ENCODE measurements at regions not wholly inside any gene's neighbourhood (a gene's known extent, or its start where the extent isn't known, plus 50 kb on each side); places are given as distances from the start of the nearest gene placed in this dataset.
"Not testable (repeated sequence)": the region's sequence is repeated elsewhere in the genome, so short reads cannot be mapped to it uniquely, and the experiment has no call there.

DNA sequence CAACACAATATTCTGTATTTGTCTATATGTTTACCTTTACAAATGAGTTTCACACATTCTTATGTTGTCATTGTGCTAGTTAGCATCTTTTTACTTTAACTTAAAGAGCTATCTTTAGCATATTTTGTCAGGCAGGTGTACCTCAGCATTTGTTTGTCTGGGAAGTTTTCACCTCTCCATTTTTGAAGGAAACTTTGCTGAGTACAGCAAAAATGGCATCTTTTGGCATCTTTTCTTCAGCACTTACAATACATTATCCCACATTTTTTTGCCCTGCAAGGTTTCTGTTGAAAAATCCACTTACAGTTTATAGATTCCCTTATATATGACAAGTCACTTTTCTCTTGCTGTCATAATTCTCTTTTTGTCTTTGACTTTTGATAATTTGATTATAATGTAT lies 171.3 kb upstream of the XIRP2 start:
- TF ChIP-seq POLR2A (IDR thresholded peaks at IDR 0.05) = no peak
- TF ChIP-seq, protein P1, sequence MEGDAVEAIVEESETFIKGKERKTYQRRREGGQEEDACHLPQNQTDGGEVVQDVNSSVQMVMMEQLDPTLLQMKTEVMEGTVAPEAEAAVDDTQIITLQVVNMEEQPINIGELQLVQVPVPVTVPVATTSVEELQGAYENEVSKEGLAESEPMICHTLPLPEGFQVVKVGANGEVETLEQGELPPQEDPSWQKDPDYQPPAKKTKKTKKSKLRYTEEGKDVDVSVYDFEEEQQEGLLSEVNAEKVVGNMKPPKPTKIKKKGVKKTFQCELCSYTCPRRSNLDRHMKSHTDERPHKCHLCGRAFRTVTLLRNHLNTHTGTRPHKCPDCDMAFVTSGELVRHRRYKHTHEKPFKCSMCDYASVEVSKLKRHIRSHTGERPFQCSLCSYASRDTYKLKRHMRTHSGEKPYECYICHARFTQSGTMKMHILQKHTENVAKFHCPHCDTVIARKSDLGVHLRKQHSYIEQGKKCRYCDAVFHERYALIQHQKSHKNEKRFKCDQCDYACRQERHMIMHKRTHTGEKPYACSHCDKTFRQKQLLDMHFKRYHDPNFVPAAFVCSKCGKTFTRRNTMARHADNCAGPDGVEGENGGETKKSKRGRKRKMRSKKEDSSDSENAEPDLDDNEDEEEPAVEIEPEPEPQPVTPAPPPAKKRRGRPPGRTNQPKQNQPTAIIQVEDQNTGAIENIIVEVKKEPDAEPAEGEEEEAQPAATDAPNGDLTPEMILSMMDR (IDR thresholded peaks at IDR 0.05) = no peak
- ATAC-seq (no peak), DNase-seq (no peak)
- Histone ChIP-seq H3K4me1 (no peaks in the 10 kb centered on the region), H3K27ac (no peak overlapping the region), H3K9me3 (peaks cover 0 to 12% (median 0%) of the 10 kb centered on the region in 12 donors), H3K36me3 (no peaks in the 10 kb centered on the region), H3K4me3 (no peak overlapping the region), H3K27me3 (no peaks in the 10 kb centered on the region)
- intact Hi-C loops (cut with DNase I) = no loop called here

GRCh38 chr2:166700079-166700478 lies 188.2 kb upstream of the XIRP2 start:
- ATAC-seq (no peak), DNase-seq (no peak)
- no peaks in the 10 kb centered on the region for H3K27me3 ChIP-seq
- TF ChIP-seq, protein P1 (IDR thresholded peaks at IDR 0.05) = peak in 9 of 12 donors; percentile 9 to 47 (median 23)
- no peak for TF ChIP-seq POLR2A (IDR thresholded peaks at IDR 0.05)
- no peaks in the 10 kb centered on the region for H3K9me3 ChIP-seq
- no peaks in the 10 kb centered on the region for H3K4me1 ChIP-seq
- H3K36me3 ChIP-seq = no peaks in the 10 kb centered on the region
- intact Hi-C loops (cut with DNase I) = no loop called here
- no peak overlapping the region for H3K4me3 ChIP-seq
- 72 to 87% (median 79%) methylated on average over 2 of the region's 2 CpGs for WGBS, 4 donors
- no peak overlapping the region for H3K27ac ChIP-seq

DNA sequence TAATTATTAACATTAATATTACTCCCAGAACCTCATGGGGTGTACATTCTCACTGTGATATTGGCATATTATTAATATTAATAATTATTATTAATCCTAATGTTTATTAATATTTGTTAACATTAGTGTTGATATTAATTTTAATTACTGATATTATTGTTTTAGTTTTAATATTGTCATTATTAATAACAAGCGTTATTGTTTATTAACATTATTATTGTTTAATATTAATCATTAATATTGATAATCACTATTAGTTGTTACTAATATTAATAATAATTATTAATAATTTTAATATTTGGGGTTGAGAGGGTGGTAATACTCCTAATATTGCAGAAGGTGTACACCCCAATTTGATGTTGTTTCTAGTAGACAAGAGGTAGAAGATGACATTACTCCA lies 193.1 kb upstream of the XIRP2 start:
- H3K4me1 ChIP-seq = no peaks in the 10 kb centered on the region
- no peaks in the 10 kb centered on the region for H3K36me3 ChIP-seq
- intact Hi-C loops (cut with DNase I) = no loop called here
- H3K9me3 ChIP-seq = peaks cover 0 to 21% (median 0%) of the 10 kb centered on the region in 12 donors
- ATAC-seq = no peak
- 58 to 88% (median 67%) methylated on average over 1 of the region's 1 CpG for WGBS, 4 donors
- TF ChIP-seq POLR2A (IDR thresholded peaks at IDR 0.05) = no peak
- TF ChIP-seq, protein P1 (IDR thresholded peaks at IDR 0.05) = no peak
- H3K27me3 ChIP-seq = no peaks in the 10 kb centered on the region
- H3K4me3 ChIP-seq = no peak overlapping the region
- DNase-seq = no peak
- no peak overlapping the region for H3K27ac ChIP-seq

- DNase-seq; intact Hi-C loops (cut with DNase I); ATAC-seq; H3K4me1 ChIP-seq; H3K27ac ChIP-seq; H3K9me3 ChIP-seq; H3K4me3 ChIP-seq; H3K36me3 ChIP-seq; H3K27me3 ChIP-seq: not testable (repeated sequence)
- WGBS, 4 donors = 64 to 80% (median 65%) methylated on average over 3 to 4 of the region's 4 CpGs
Measured at GRCh38 chr2:166686057-166686456, 192.0 kb upstream of the SCN7A start.

DNA sequence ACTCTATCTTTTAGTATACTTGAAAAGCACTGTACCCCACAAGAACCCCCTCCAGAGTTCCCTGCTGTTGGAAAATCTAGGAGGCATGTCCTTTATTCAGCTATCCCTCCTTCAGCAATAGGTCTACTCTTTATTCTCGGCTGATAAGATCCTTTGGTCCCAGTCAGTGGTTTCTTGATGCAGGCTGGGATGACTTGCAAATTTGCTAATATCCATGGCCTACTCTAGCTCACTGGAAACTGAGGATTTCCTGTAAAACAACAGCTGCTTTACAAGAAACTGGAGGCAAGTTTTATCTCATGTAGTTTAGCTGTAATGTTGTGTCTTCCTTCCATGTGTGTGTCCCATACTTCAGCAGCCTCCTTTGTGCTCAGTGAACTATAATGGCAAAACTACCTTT lies 183.9 kb upstream of the SCN7A start:
- Histone ChIP-seq H3K4me3 (no peak overlapping the region), H3K27ac (no peak overlapping the region), H3K4me1 (peaks cover 0 to 10% (median 0%) of the 10 kb centered on the region in 12 donors), H3K9me3 (peaks cover 0 to 4% (median 0%) of the 10 kb centered on the region in 12 donors), H3K27me3 (no peaks in the 10 kb centered on the region), H3K36me3 (no peaks in the 10 kb centered on the region)
- WGBS, 4 donors = 64 to 93% (median 71%) methylated on average over 1 of the region's 1 CpG
- no peak for TF ChIP-seq POLR2A (IDR thresholded peaks at IDR 0.05)
- DNase-seq = no peak
- ATAC-seq = no peak
- intact Hi-C loops (cut with DNase I) = no loop called here
